ENCODE measurements at regions not wholly inside any gene's neighbourhood (a gene's known extent, or its start where the extent isn't known, plus 50 kb on each side); places are given as distances from the start of the nearest gene placed in this dataset.

- Histone ChIP-seq H3K4me3 (ENCODE audit: control insufficient read depth in 1 of 2, extremely low read depth in 1 of 2, low read length in 1 of 2) (no peak overlapping the region), H3K27me3 (replicated peaks in 1 of 2; ENCODE audit: control insufficient read depth in 2 of 2, extremely low read depth in 1 of 2, insufficient read depth in 2 of 2, low read length in 1 of 2) (no peaks in the 10 kb centered on the region), H3K27ac (ENCODE audit: low read length) (no peak overlapping the region), H3K36me3 (ENCODE audit: control insufficient read depth in 2 of 2, extremely low read depth in 1 of 2, insufficient read depth in 1 of 2, low read length in 1 of 2) (no peaks in the 10 kb centered on the region), H3K4me1 (ENCODE audit: control insufficient read depth in 1 of 2, extremely low read depth in 1 of 2, insufficient read depth in 2 of 2, low read length in 2 of 2) (peaks cover 5 to 17% of the 10 kb centered on the region in 2 experiments), H3K9me3 (no peaks in the 10 kb centered on the region)
- Mint-ChIP-seq H3K27me3 (no peaks in the 10 kb centered on the region), H3K9me3 (no peaks in the 10 kb centered on the region), H3K4me1 (peaks cover 48 to 68% (median 57%) of the 10 kb centered on the region in 3 donors), H3K36me3 (no peaks in the 10 kb centered on the region), H3K27ac (peak overlapping the region in 1 of 2 donors; percentile 26), H3K4me3 (no peak overlapping the region)
- ATAC-seq (replicated peaks in 1 of 4) (no peak), DNase-seq (no peak)
- CTCF ChIA-PET: no interaction called here
- POLR2A ChIA-PET: no interaction called here
- 93% methylated on average over 2 of the region's 3 CpGs for WGBS (ENCODE audit: insufficient coverage)
These were observed 348.7 kb upstream of the TBL1XR1 start for GRCh38 chr3:177545964-177546363.

DNA sequence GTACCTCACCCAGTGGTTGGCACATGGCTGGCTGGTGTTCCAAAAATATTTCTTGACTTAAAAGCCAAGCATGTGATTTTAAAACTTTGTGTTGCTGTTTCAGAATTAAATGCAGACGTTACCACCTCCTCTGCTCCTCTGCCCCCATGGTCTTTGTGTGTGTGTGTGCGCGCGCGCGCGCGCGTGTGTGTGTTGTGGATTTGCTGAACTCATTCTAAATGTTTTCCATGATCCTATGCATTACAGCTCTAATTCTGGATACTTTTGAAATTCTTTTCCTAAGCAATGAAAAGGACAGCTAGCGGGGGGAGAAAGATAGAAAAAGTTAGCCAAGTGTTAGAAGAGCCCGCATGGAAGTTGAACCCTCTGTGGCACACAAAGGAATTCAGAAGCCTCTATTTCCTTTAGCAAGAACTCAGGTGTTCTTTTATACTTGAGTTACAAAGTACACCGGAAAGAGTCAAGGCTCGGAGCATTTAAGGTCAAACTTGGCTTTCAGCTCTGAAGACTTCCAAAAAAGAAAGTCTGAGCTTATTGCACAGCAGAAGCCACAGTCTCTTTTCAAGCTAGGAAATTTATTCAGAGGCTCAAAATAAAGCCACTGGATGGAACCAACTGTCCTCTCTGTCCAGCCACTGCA lies 350.5 kb upstream of the TBL1XR1 start:
- peaks cover 18 to 30% of the 10 kb centered on the region in 2 experiments for H3K4me1 ChIP-seq (ENCODE audit: control insufficient read depth in 1 of 2, extremely low read depth in 1 of 2, insufficient read depth in 2 of 2, low read length in 2 of 2)
- no peaks in the 10 kb centered on the region for H3K27me3 Mint-ChIP-seq
- H3K27me3 ChIP-seq (replicated peaks in 1 of 2; ENCODE audit: control insufficient read depth in 2 of 2, extremely low read depth in 1 of 2, insufficient read depth in 2 of 2, low read length in 1 of 2): no peaks in the 10 kb centered on the region
- H3K36me3 Mint-ChIP-seq: no peaks in the 10 kb centered on the region
- peak; percentile 15 to 66 (median 52) for ATAC-seq (replicated peaks in 1 of 4)
- no peaks in the 10 kb centered on the region for H3K36me3 ChIP-seq (ENCODE audit: control insufficient read depth in 2 of 2, extremely low read depth in 1 of 2, insufficient read depth in 1 of 2, low read length in 1 of 2)
- no peaks in the 10 kb centered on the region for H3K9me3 ChIP-seq
- H3K27ac ChIP-seq (ENCODE audit: low read length): no peak overlapping the region
- 40% methylated on average over 2 of the region's 13 CpGs for WGBS (ENCODE audit: insufficient coverage)
- H3K4me3 ChIP-seq (ENCODE audit: control insufficient read depth in 1 of 2, extremely low read depth in 1 of 2, low read length in 1 of 2): no peak overlapping the region
- CTCF ChIA-PET: no interaction called here
- H3K9me3 Mint-ChIP-seq: no peaks in the 10 kb centered on the region
- H3K27ac Mint-ChIP-seq: peak overlapping the region; percentile 0 to 70
- H3K4me3 Mint-ChIP-seq: peak overlapping the region in 1 of 3 donors; percentile 61
- H3K4me1 Mint-ChIP-seq: peaks cover 62 to 73% (median 67%) of the 10 kb centered on the region in 3 donors
- POLR2A ChIA-PET: interaction anchor here in 1 of 2 donors (0.6 kb wide), 1 partner anchor 31 kb away, joined by 3 read pairs; no protein-coding TSS in a partner anchor
- peak in 1 of 35 experiments; percentile 25 for DNase-seq

GRCh38 chr3:177550667-177551066 lies 353.4 kb upstream of the TBL1XR1 start:
- Mint-ChIP-seq H3K9me3 (no peaks in the 10 kb centered on the region), H3K4me1 (peaks cover 81 to 90% (median 86%) of the 10 kb centered on the region in 3 donors), H3K4me3 (peak overlapping the region in 2 of 3 donors; percentile 57 to 68), H3K36me3 (no peaks in the 10 kb centered on the region), H3K27me3 (no peaks in the 10 kb centered on the region), H3K27ac (peak overlapping the region; percentile 80 to 95)
- ChIA-PET POLR2A (interaction anchor here in 1 of 2 donors (1.0 kb wide), 1 partner anchor 55 kb away, joined by 3 read pairs; no protein-coding TSS in a partner anchor), CTCF (no interaction called here)
- no CpG with 5 or more reads among the region's 1 CpG for WGBS (ENCODE audit: insufficient coverage)
- H3K36me3 ChIP-seq (ENCODE audit: control insufficient read depth in 2 of 2, extremely low read depth in 1 of 2, insufficient read depth in 1 of 2, low read length in 1 of 2): no peaks in the 10 kb centered on the region
- peak overlapping the region; percentile 53 for H3K27ac ChIP-seq (ENCODE audit: low read length)
- ATAC-seq (replicated peaks in 1 of 4) (no peak), DNase-seq (no peak)
- no peaks in the 10 kb centered on the region for H3K27me3 ChIP-seq (replicated peaks in 1 of 2; ENCODE audit: control insufficient read depth in 2 of 2, extremely low read depth in 1 of 2, insufficient read depth in 2 of 2, low read length in 1 of 2)
- H3K4me3 ChIP-seq (ENCODE audit: control insufficient read depth in 1 of 2, extremely low read depth in 1 of 2, low read length in 1 of 2): no peak overlapping the region
- H3K9me3 ChIP-seq: no peaks in the 10 kb centered on the region
- peaks cover 18 to 45% of the 10 kb centered on the region in 2 experiments for H3K4me1 ChIP-seq (ENCODE audit: control insufficient read depth in 1 of 2, extremely low read depth in 1 of 2, insufficient read depth in 2 of 2, low read length in 2 of 2)

- ChIA-PET POLR2A (interaction anchor here in 1 of 2 donors (0.6 to 1.0 kb wide), 2 partner anchors 13 to 54 kb away, joined by 3 to 4 read pairs; no protein-coding TSS in a partner anchor), CTCF (interaction anchor here in 1 of 2 donors (0.6 kb wide), 1 partner anchor 405 kb away, joined by 3 read pairs; no protein-coding TSS in a partner anchor)
- ATAC-seq (replicated peaks in 1 of 4): peak; percentile 73 to 81 (median 76)
- Mint-ChIP-seq H3K9me3 (no peaks in the 10 kb centered on the region), H3K27ac (peak overlapping the region; percentile 80 to 95), H3K4me1 (peaks cover 82 to 88% (median 86%) of the 10 kb centered on the region in 3 donors), H3K4me3 (peak overlapping the region in 2 of 3 donors; percentile 57 to 68), H3K27me3 (no peaks in the 10 kb centered on the region), H3K36me3 (no peaks in the 10 kb centered on the region)
- H3K4me1 ChIP-seq (ENCODE audit: control insufficient read depth in 1 of 2, extremely low read depth in 1 of 2, insufficient read depth in 2 of 2, low read length in 2 of 2): peaks cover 18 to 45% of the 10 kb centered on the region in 2 experiments
- H3K36me3 ChIP-seq (ENCODE audit: control insufficient read depth in 2 of 2, extremely low read depth in 1 of 2, insufficient read depth in 1 of 2, low read length in 1 of 2): no peaks in the 10 kb centered on the region
- H3K9me3 ChIP-seq: no peaks in the 10 kb centered on the region
- no peaks in the 10 kb centered on the region for H3K27me3 ChIP-seq (replicated peaks in 1 of 2; ENCODE audit: control insufficient read depth in 2 of 2, extremely low read depth in 1 of 2, insufficient read depth in 2 of 2, low read length in 1 of 2)
- H3K4me3 ChIP-seq (ENCODE audit: control insufficient read depth in 1 of 2, extremely low read depth in 1 of 2, low read length in 1 of 2): no peak overlapping the region
- DNase-seq: peak in 10 of 35 experiments; percentile 2 to 34 (median 14)
- whole genome bisulfite sequencing (ENCODE audit: insufficient coverage): 0% methylated on average over 2 of the region's 4 CpGs
- peak overlapping the region; percentile 53 for H3K27ac ChIP-seq (ENCODE audit: low read length)
These were observed 354.2 kb upstream of the TBL1XR1 start for GRCh38 chr3:177551431-177551836.

DNA sequence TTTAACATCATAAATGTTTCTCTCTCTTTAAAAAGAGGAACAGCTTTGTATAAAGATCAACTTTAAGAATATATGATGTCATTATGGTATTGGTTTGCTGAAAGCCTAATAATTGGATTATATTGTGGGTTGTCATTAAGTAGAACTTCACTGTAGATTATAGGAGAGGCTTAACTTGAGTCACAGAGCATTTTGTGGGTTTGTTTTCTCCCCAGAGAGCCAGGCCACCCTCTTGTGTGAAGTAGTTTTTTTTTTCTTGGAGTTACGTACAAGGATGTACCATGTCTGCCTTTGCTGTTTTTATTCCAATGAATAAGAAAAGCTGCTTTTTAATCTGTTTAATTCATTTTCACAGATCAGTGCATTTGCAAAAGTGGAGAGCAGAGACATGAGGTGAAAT lies 354.8 kb upstream of the TBL1XR1 start:
- Histone ChIP-seq H3K36me3 (ENCODE audit: control insufficient read depth in 2 of 2, extremely low read depth in 1 of 2, insufficient read depth in 1 of 2, low read length in 1 of 2) (no peaks in the 10 kb centered on the region), H3K27me3 (replicated peaks in 1 of 2; ENCODE audit: control insufficient read depth in 2 of 2, extremely low read depth in 1 of 2, insufficient read depth in 2 of 2, low read length in 1 of 2) (no peaks in the 10 kb centered on the region), H3K4me3 (ENCODE audit: control insufficient read depth in 1 of 2, extremely low read depth in 1 of 2, low read length in 1 of 2) (no peak overlapping the region), H3K4me1 (ENCODE audit: control insufficient read depth in 1 of 2, extremely low read depth in 1 of 2, insufficient read depth in 2 of 2, low read length in 2 of 2) (peaks cover 18 to 45% of the 10 kb centered on the region in 2 experiments), H3K9me3 (no peaks in the 10 kb centered on the region), H3K27ac (ENCODE audit: low read length) (peak overlapping the region; percentile 53)
- Mint-ChIP-seq H3K9me3 (no peaks in the 10 kb centered on the region), H3K4me3 (peak overlapping the region in 1 of 3 donors; percentile 68), H3K4me1 (peaks cover 78 to 88% (median 84%) of the 10 kb centered on the region in 3 donors), H3K36me3 (no peaks in the 10 kb centered on the region), H3K27ac (peak overlapping the region; percentile 80 to 95), H3K27me3 (no peaks in the 10 kb centered on the region)
- POLR2A ChIA-PET: no interaction called here
- CTCF ChIA-PET: interaction anchor here in 1 of 2 donors (0.6 kb wide), 1 partner anchor 406 kb away, joined by 3 read pairs; no protein-coding TSS in a partner anchor
- ATAC-seq (replicated peaks in 1 of 4) (no peak), DNase-seq (no peak)
- WGBS (ENCODE audit: insufficient coverage): no CpG with 5 or more reads among the region's 1 CpG

DNA sequence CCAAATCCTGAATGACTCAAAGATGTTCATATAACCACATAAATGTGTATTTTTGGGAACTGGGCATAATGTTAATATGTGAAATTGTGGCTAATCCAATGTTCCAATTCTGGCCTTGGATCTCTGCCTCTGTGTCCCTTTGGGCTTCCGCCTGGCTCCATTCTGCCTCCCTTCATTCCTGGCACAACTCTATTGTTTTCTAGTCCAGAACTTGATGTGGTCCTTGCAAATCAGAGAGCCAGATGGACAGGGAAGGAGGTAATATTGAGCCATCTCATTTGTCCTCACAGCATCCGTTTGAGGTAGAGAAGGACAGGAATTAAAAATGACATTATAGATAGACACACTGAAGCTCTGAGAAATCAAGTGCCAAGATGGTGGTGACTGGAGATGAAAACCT lies 355.7 kb upstream of the TBL1XR1 start:
- Histone ChIP-seq H3K4me1 (ENCODE audit: control insufficient read depth in 1 of 2, extremely low read depth in 1 of 2, insufficient read depth in 2 of 2, low read length in 2 of 2) (peaks cover 18 to 37% of the 10 kb centered on the region in 2 experiments), H3K27me3 (replicated peaks in 1 of 2; ENCODE audit: control insufficient read depth in 2 of 2, extremely low read depth in 1 of 2, insufficient read depth in 2 of 2, low read length in 1 of 2) (no peaks in the 10 kb centered on the region), H3K27ac (ENCODE audit: low read length) (no peak overlapping the region), H3K9me3 (no peaks in the 10 kb centered on the region), H3K4me3 (ENCODE audit: control insufficient read depth in 1 of 2, extremely low read depth in 1 of 2, low read length in 1 of 2) (no peak overlapping the region), H3K36me3 (ENCODE audit: control insufficient read depth in 2 of 2, extremely low read depth in 1 of 2, insufficient read depth in 1 of 2, low read length in 1 of 2) (no peaks in the 10 kb centered on the region)
- WGBS (ENCODE audit: insufficient coverage): no CpG with 5 or more reads among the region's 2 CpGs
- Mint-ChIP-seq H3K27ac (peak overlapping the region; percentile 38 to 95), H3K4me3 (no peak overlapping the region), H3K9me3 (no peaks in the 10 kb centered on the region), H3K27me3 (no peaks in the 10 kb centered on the region), H3K36me3 (no peaks in the 10 kb centered on the region), H3K4me1 (peaks cover 71 to 80% (median 78%) of the 10 kb centered on the region in 3 donors)
- ChIA-PET CTCF (no interaction called here), POLR2A (no interaction called here)
- ATAC-seq (replicated peaks in 1 of 4) (no peak), DNase-seq (no peak)
